SK-N-SH (cell line): ENCODE measurements at regions not wholly inside any gene's neighbourhood (a gene's known extent, or its start where the extent isn't known, plus 50 kb on each side); places are given as distances from the start of the nearest gene placed in this dataset.

ENCODE experiments used
- CTCF ChIA-PET: fragments of 300-600, 350-600 bp; formaldehyde crosslinking; extraction: SDS; loops from one replicate; lab custom pipeline; 2021; lab: Yijun Ruan, JAX
- POLR2A ChIA-PET: fragments of 350-600 bp; sonication (Branson Sonifier 250); formaldehyde crosslinking; extraction: SDS; loops from one replicate; lab custom pipeline; 2020; ENCODE audit warnings: antibody characterized with exemption, inconsistent platforms; lab: Yijun Ruan, JAX
- DNase-seq: peaks from one replicate; pipeline ENCODE4 v3.0.0; 2012
- H2AFZ ChIP-seq: fragments of 200-600 bp; sonication (generic); 2 replicates; pipeline ENCODE4 v1.8.1; 2016; ENCODE audit warnings: antibody characterized with exemption, mild to moderate bottlenecking, low read depth
- H3F3A ChIP-seq: fragments of 200-600 bp; sonication (generic); replicated peaks from 2 replicates; pipeline ENCODE3; 2016; ENCODE audit warnings: antibody characterized with exemption, mild to moderate bottlenecking; ENCODE audit not compliant: insufficient read depth
- H3K27ac ChIP-seq, 2 experiments: fragments of 200-500 bp in 1 of 2; fragments of 200-600 bp in 1 of 2; sonication (Bioruptor generic) in 1 of 2; sonication (generic), shearing (Covaris generic) in 1 of 2; 2 replicates each; pipeline versions ENCODE4 v1.5.1 to v1.6.1; 2014 to 2016; ENCODE audit warnings: low read depth in 2 of 2, inconsistent platforms in 1 of 2, low read length in 1 of 2, mild to moderate bottlenecking in 1 of 2, mixed read lengths in 1 of 2
- H3K27me3 ChIP-seq: fragments of 200-600 bp; sonication (generic), shearing (Covaris generic); 2 replicates; pipeline ENCODE4 v1.6.1; 2016; ENCODE audit warnings: mixed run types; ENCODE audit not compliant: insufficient read depth
- H3K36me3 ChIP-seq, 2 experiments: fragments of 200-500 bp in 1 of 2; fragments of 200-600 bp in 1 of 2; sonication (Bioruptor generic) in 1 of 2; sonication (generic) in 1 of 2; replicated peaks in 1 of 2; 2 replicates each; pipeline versions ENCODE3 to v1.5.1; 2014 to 2016; ENCODE audit warnings: low read length in 1 of 2, mild to moderate bottlenecking in 1 of 2; ENCODE audit not compliant: insufficient read depth in 2 of 2, control insufficient read depth in 1 of 2
- H3K4me1 ChIP-seq, 2 experiments: fragments of 200-500 bp in 1 of 2; fragments of 200-600 bp in 1 of 2; sonication (Bioruptor generic) in 1 of 2; sonication (generic), shearing (Covaris generic) in 1 of 2; 2 replicates each; pipeline versions ENCODE4 v1.5.1 to v1.6.1; 2014 to 2016; ENCODE audit warnings: low read depth in 1 of 2, low read length in 1 of 2, mixed run types in 1 of 2; ENCODE audit not compliant: insufficient read depth in 2 of 2, control insufficient read depth in 1 of 2
- H3K4me2 ChIP-seq: fragments of 200-600 bp; sonication (generic), shearing (Covaris generic); 2 replicates; pipeline ENCODE4 v1.6.1; 2017; ENCODE audit warnings: mixed run types
- H3K4me3 ChIP-seq, 2 experiments: fragments of 200-500 bp in 1 of 2; fragments of 200-600 bp in 1 of 2; sonication (Bioruptor generic) in 1 of 2; sonication (generic), shearing (Covaris generic) in 1 of 2; 2 replicates each; pipeline versions ENCODE4 v1.5.1 to v1.8.1; 2014 to 2016; ENCODE audit warnings: low read depth in 2 of 2, inconsistent platforms in 1 of 2, low read length in 1 of 2, mild to moderate bottlenecking in 1 of 2, mixed read lengths in 1 of 2, moderate library complexity in 1 of 2
- H3K79me2 ChIP-seq: fragments of 200-600 bp; sonication (generic); 2 replicates; pipeline ENCODE4 v1.8.1; 2017; ENCODE audit warnings: mild to moderate bottlenecking; ENCODE audit not compliant: insufficient read depth
- H3K9ac ChIP-seq: fragments of 200-600 bp; sonication (generic); 2 replicates; pipeline ENCODE4 v1.6.1; 2017; ENCODE audit warnings: mixed run types
- H3K9me2 ChIP-seq: fragments of 200-600 bp; sonication (generic); 2 replicates; pipeline ENCODE4 v1.6.1; 2017; ENCODE audit warnings: mixed run types
- H3K9me3 ChIP-seq: fragments of 200-600 bp; sonication (generic); 2 replicates; pipeline ENCODE4 v1.6.1; 2017; ENCODE audit warnings: mixed run types, mild to moderate bottlenecking, moderate library complexity
- H4K20me1 ChIP-seq: fragments of 200-600 bp; sonication (generic); 2 replicates; pipeline ENCODE4 v1.6.1; 2017; ENCODE audit warnings: mild to moderate bottlenecking, mixed run types; ENCODE audit not compliant: insufficient read depth
- CHD2 ChIP-seq: fragments of 150-350 bp; IDR thresholded peaks from 2 replicates; pipeline ENCODE4 v1.6.1; 2018; ENCODE audit warnings: low read length; ENCODE audit not compliant: partially characterized antibody
- EP300 ChIP-seq, 2 experiments: IDR thresholded peaks; 2 replicates each; pipeline versions ENCODE4 v1.4.0 to v1.6.1; 2012; ENCODE audit warnings: borderline replicate concordance in 1 of 2, low read depth in 1 of 2, low read length in 1 of 2
- GABPA ChIP-seq: IDR thresholded peaks from 2 replicates; pipeline ENCODE4 v1.4.0; 2012; ENCODE audit warnings: low read depth, mild to moderate bottlenecking
- JUND ChIP-seq: IDR thresholded peaks from 2 replicates; pipeline ENCODE4 v1.4.0; 2012
- MEF2A ChIP-seq: IDR thresholded peaks from 2 replicates; pipeline ENCODE4 v1.4.0; 2012; ENCODE audit warnings: low read depth, borderline replicate concordance
- MXI1 ChIP-seq: IDR thresholded peaks from 2 replicates; pipeline ENCODE4 v1.6.1; 2012; ENCODE audit warnings: mild to moderate bottlenecking, low read depth, low read length, improper control_type of control experiment
- NFIC ChIP-seq: IDR thresholded peaks from 2 replicates; pipeline ENCODE4 v1.4.0; 2012; ENCODE audit warnings: borderline replicate concordance
- POLR2AphosphoS5 ChIP-seq: IDR thresholded peaks from 2 replicates; pipeline ENCODE4 v1.6.1; 2012; ENCODE audit warnings: low read depth, low read length
- RCOR1 ChIP-seq: fragments of 150-350 bp; IDR thresholded peaks from 2 replicates; pipeline ENCODE4 v1.6.1; 2017; ENCODE audit warnings: antibody characterized with exemption, low read length
- RFX5 ChIP-seq: IDR thresholded peaks from 2 replicates; pipeline ENCODE4 v1.6.1; 2012; ENCODE audit warnings: mild to moderate bottlenecking, improper control_type of control experiment, low read length
- RXRA ChIP-seq: IDR thresholded peaks from 2 replicates; pipeline ENCODE4 v1.4.0; 2012; ENCODE audit warnings: low read depth, mild to moderate bottlenecking, borderline replicate concordance
- SIN3A ChIP-seq: IDR thresholded peaks from 2 replicates; pipeline ENCODE4 v1.6.1; 2012; ENCODE audit warnings: low read depth, mild to moderate bottlenecking, low read length, moderate library complexity, borderline replicate concordance
- SMC3 ChIP-seq: IDR thresholded peaks from 2 replicates; pipeline ENCODE4 v1.6.1; 2012; ENCODE audit warnings: low read depth, low read length, improper control_type of control experiment
- TEAD4 ChIP-seq: IDR thresholded peaks from 2 replicates; pipeline ENCODE4 v1.4.0; 2012; ENCODE audit warnings: mild to moderate bottlenecking, borderline replicate concordance; ENCODE audit not compliant: insufficient read depth
- WGBS: methylation state at CpG from one replicate; pipeline ENCODE4 v1.1.6; 2017; ENCODE audit warnings: low lambda C conversion rate; 5-methylcytosine and 5-hydroxymethylcytosine counted together
- TF ChIP-seq, protein P1 (sequence below): fragments of 150-350 bp; IDR thresholded peaks from 2 replicates; pipeline ENCODE4 v1.6.1; 2017; ENCODE audit warnings: antibody characterized with exemption, low read length, low read depth, borderline replicate concordance
- TF ChIP-seq, protein P2 (sequence below): IDR thresholded peaks from 2 replicates; pipeline ENCODE4 v1.4.0; 2012; ENCODE audit warnings: low read depth, borderline replicate concordance
- TF ChIP-seq, protein P3 (sequence below): IDR thresholded peaks from 2 replicates; pipeline ENCODE4 v1.6.1; 2012; ENCODE audit warnings: mild to moderate bottlenecking, low read depth, low read length, moderate library complexity

DNA sequence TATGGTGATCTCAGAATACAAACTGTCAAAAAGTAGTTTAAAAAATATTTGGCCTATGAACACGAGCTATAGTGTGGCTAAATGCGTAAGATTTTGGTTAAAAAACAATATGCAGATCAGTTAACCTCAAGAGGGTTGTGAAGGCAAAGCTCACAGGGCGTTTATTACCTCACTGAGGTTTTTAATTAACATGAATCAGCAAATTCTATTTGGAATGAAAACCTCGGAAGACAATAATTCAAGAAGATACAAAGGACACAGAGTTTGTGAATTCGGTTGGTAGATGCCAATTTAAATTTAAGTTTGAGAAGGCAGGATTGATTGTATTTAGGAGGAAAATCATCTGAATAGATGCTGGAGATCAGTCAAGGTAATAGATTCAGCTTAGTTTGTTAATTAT lies 1434.6 kb downstream of the C4orf33 start (continued):
- TF ChIP-seq MXI1 (no peak), SMC3 (no peak), SIN3A (no peak), CHD2 (no peak), EP300 (IDR thresholded peaks at IDR 0.05; ENCODE audit: borderline replicate concordance in 1 of 2, low read depth in 1 of 2, low read length in 1 of 2) (no peak)

DNA sequence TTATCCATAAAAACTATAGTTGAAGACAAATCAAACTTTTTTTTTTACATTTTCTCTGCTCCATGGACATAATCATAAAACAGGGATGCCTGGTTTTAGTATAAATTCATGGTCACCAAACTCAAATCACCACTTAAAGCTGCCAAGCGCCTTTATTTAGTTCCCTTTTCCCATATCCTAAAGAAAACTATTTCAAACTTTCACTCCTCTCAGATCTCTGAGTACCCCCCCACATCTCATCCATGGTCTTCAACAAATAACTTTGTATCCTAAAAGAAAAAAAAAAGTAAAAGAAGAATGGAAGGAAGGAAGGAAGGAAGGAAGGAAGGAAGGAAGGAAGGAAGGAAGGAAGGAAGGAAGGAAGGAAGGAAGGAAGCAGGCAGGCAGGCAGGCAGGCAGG lies 1438.7 kb downstream of the C4orf33 start:
- no peak overlapping the region for H3K4me3 ChIP-seq
- H3K27ac ChIP-seq: no peak overlapping the region
- H3K79me2 ChIP-seq: no peaks in the 10 kb centered on the region
- no peaks in the 10 kb centered on the region for H3K9me3 ChIP-seq
- H3F3A ChIP-seq: no peaks in the 10 kb centered on the region
- peaks cover 0 to 5% of the 10 kb centered on the region in 2 experiments; a peak in 1 of 4 replicates for H3K4me1 ChIP-seq
- DNase-seq: no peak
- no peak overlapping the region for H3K4me2 ChIP-seq
- no peaks in the 10 kb centered on the region for H3K36me3 ChIP-seq
- 2% methylated on average over 1 of the region's 1 CpG for WGBS
- ChIA-PET CTCF (no interaction called here), POLR2A (no interaction called here)
- H3K9me2 ChIP-seq: no peaks in the 10 kb centered on the region
- TF ChIP-seq TEAD4 (no peak), NFIC (no peak), MEF2A (no peak), RCOR1 (no peak), JUND (no peak), POLR2AphosphoS5 (no peak), GABPA (no peak), SMC3 (no peak), MXI1 (no peak), SIN3A (no peak), RXRA (no peak), RFX5 (no peak)
- TF ChIP-seq, protein P1, sequence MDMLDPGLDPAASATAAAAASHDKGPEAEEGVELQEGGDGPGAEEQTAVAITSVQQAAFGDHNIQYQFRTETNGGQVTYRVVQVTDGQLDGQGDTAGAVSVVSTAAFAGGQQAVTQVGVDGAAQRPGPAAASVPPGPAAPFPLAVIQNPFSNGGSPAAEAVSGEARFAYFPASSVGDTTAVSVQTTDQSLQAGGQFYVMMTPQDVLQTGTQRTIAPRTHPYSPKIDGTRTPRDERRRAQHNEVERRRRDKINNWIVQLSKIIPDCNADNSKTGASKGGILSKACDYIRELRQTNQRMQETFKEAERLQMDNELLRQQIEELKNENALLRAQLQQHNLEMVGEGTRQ: no peak
- TF ChIP-seq, protein P2, sequence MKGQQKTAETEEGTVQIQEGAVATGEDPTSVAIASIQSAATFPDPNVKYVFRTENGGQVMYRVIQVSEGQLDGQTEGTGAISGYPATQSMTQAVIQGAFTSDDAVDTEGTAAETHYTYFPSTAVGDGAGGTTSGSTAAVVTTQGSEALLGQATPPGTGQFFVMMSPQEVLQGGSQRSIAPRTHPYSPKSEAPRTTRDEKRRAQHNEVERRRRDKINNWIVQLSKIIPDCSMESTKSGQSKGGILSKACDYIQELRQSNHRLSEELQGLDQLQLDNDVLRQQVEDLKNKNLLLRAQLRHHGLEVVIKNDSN: no peak
- TF ChIP-seq, protein P3, sequence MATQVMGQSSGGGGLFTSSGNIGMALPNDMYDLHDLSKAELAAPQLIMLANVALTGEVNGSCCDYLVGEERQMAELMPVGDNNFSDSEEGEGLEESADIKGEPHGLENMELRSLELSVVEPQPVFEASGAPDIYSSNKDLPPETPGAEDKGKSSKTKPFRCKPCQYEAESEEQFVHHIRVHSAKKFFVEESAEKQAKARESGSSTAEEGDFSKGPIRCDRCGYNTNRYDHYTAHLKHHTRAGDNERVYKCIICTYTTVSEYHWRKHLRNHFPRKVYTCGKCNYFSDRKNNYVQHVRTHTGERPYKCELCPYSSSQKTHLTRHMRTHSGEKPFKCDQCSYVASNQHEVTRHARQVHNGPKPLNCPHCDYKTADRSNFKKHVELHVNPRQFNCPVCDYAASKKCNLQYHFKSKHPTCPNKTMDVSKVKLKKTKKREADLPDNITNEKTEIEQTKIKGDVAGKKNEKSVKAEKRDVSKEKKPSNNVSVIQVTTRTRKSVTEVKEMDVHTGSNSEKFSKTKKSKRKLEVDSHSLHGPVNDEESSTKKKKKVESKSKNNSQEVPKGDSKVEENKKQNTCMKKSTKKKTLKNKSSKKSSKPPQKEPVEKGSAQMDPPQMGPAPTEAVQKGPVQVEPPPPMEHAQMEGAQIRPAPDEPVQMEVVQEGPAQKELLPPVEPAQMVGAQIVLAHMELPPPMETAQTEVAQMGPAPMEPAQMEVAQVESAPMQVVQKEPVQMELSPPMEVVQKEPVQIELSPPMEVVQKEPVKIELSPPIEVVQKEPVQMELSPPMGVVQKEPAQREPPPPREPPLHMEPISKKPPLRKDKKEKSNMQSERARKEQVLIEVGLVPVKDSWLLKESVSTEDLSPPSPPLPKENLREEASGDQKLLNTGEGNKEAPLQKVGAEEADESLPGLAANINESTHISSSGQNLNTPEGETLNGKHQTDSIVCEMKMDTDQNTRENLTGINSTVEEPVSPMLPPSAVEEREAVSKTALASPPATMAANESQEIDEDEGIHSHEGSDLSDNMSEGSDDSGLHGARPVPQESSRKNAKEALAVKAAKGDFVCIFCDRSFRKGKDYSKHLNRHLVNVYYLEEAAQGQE: no peak
- H3K9ac ChIP-seq: no peak overlapping the region
- no peaks in the 10 kb centered on the region; the same call in 1 of the 2 replicates for H3K27me3 ChIP-seq
- H4K20me1 ChIP-seq: no peaks in the 10 kb centered on the region
- no peak overlapping the region for H2AFZ ChIP-seq
